ENCODE measurements at regions not wholly inside any gene's neighbourhood (a gene's known extent, or its start where the extent isn't known, plus 50 kb on each side); places are given as distances from the start of the nearest gene placed in this dataset.
"Not testable (repeated sequence)": the region's sequence is repeated elsewhere in the genome, so short reads cannot be mapped to it uniquely, and the experiment has no call there.

GRCh38 chr6:134754013-134754690, 195.7 kb downstream of the ALDH8A1 start:
- no peak for DNase-seq (ENCODE audit: low spot score)
- no peaks in the 10 kb centered on the region for H3K9me3 ChIP-seq
- H3K4me1 ChIP-seq: no peaks in the 10 kb centered on the region
- no peak for TF ChIP-seq CTCF (IDR thresholded peaks at IDR 0.05)
- no peak overlapping the region for H3K27ac ChIP-seq
- no peak overlapping the region for H3K4me3 ChIP-seq
- no peaks in the 10 kb centered on the region for H3K27me3 ChIP-seq
- H3K36me3 ChIP-seq: no peaks in the 10 kb centered on the region

DNA sequence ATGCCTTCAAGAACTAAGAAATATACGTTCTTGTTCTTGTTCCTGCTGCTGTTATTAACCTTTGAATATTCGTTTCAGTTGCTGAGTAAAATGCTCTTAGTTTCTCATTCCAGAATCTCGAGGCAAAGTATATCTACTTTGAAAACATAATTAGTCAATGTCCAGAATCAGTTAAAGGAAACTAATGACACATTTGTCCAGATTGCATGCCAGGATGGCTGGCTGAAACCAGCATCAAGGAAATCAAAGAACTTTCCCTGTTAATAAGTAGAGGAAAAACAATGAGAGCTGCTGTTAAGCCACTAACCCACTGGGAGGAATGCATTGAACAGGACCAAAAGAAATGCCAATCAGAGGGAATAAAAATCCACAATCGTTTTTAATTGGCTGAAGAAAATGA, 196.9 kb downstream of the ALDH8A1 start:
- Histone ChIP-seq H3K27me3 (no peaks in the 10 kb centered on the region), H3K36me3 (no peaks in the 10 kb centered on the region)
- no peak for DNase-seq (ENCODE audit: low spot score)

DNA sequence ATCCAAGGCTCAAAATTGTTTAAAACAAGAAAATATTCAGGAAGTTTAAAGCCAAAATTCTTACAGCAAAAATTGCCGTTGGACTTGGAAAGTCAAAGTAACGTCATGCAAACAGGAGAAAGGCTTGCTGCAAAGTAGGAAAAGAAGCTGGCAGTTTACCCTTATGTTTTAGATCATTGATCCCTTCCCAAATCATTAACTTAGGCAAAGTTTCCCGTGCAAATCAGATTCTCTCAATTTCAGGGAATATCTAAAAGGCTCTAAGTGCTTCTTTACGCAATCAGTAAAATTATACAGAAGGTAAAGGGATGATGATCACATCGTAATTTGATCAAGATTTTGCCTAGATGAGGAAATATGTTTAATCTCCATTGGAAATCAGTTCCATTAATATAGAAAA, 197.5 kb downstream of the ALDH8A1 start:
- no peaks in the 10 kb centered on the region for H3K4me1 ChIP-seq
- H3K27me3 ChIP-seq: no peaks in the 10 kb centered on the region
- H3K9me3 ChIP-seq: no peaks in the 10 kb centered on the region
- TF ChIP-seq CTCF (IDR thresholded peaks at IDR 0.05): no peak
- H3K4me3 ChIP-seq: no peak overlapping the region
- no peaks in the 10 kb centered on the region for H3K36me3 ChIP-seq
- DNase-seq (ENCODE audit: low spot score): no peak
- no peak overlapping the region for H3K27ac ChIP-seq

More for the DNA sequence above, 196.9 kb downstream of the ALDH8A1 start:
- Histone ChIP-seq H3K4me1 (no peaks in the 10 kb centered on the region), H3K27ac (no peak overlapping the region), H3K9me3 (no peaks in the 10 kb centered on the region), H3K4me3 (no peak overlapping the region)
- no peak for TF ChIP-seq CTCF (IDR thresholded peaks at IDR 0.05)

DNA sequence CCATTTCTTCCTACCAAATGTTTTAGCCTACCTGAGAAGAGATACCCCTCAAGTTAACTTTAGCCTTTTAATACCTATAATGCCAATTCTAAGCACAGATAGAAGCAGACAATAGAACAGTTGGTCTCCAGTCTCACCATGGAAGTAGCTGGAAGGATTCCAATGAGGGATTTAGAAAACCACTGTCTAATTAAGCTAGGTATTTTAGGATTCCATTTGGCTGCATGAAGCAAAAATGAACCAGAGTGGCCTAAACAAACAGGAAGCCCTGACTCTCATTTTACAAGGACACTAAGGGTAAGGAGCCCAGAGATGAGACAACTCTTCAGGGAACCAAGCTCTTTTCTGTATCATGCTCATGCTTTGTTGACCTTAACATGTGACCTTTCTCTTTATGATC, 199.2 kb downstream of the ALDH8A1 start:
- TF ChIP-seq CTCF (IDR thresholded peaks at IDR 0.05): no peak
- H3K4me1 ChIP-seq: no peaks in the 10 kb centered on the region

GRCh38 chr6:134748484-134748883, 201.4 kb downstream of the ALDH8A1 start:
- Histone ChIP-seq H3K9me3 (no peaks in the 10 kb centered on the region), H3K36me3 (no peaks in the 10 kb centered on the region), H3K4me1 (no peaks in the 10 kb centered on the region), H3K27me3 (no peaks in the 10 kb centered on the region), H3K4me3 (no peak overlapping the region), H3K27ac (no peak overlapping the region)
- DNase-seq (ENCODE audit: low spot score): no peak
- TF ChIP-seq CTCF (IDR thresholded peaks at IDR 0.05): no peak

More for the DNA sequence above, 199.2 kb downstream of the ALDH8A1 start:
- H3K4me3 ChIP-seq: no peak overlapping the region
- no peaks in the 10 kb centered on the region for H3K9me3 ChIP-seq
- H3K27ac ChIP-seq: no peak overlapping the region
- no peak for DNase-seq (ENCODE audit: low spot score)
- no peaks in the 10 kb centered on the region for H3K27me3 ChIP-seq
- H3K36me3 ChIP-seq: no peaks in the 10 kb centered on the region

- not testable (repeated sequence) for H3K27ac ChIP-seq; H3K4me1 ChIP-seq; H3K27me3 ChIP-seq; H3K36me3 ChIP-seq; H3K9me3 ChIP-seq; H3K4me3 ChIP-seq; DNase-seq (ENCODE audit: low spot score)
Measured at GRCh38 chr6:134747197-134747596, 202.7 kb downstream of the ALDH8A1 start.
